RWPE1 (cell line): ENCODE measurements at regions not wholly inside any gene's neighbourhood (a gene's known extent, or its start where the extent isn't known, plus 50 kb on each side); places are given as distances from the start of the nearest gene placed in this dataset.

Experiments used
- CTCF ChIA-PET: fragments of 350-600 bp; sonication (Branson Sonifier 250); formaldehyde crosslinking; extraction: SDS; loops from one replicate; lab custom pipeline; 2021; lab: Yijun Ruan, JAX
- POLR2A ChIA-PET: fragments of 400-600 bp; formaldehyde crosslinking; extraction: SDS; loops from one replicate; lab custom pipeline; 2020; ENCODE audit warnings: antibody characterized with exemption; ENCODE audit not compliant: low non-redundant PET; lab: Yijun Ruan, JAX
- DNase-seq: peaks from one replicate; pipeline ENCODE4 v3.0.0; 2012; ENCODE audit warnings: low spot score
- H3K27ac ChIP-seq: fragments of 450-650 bp; 2 replicates; pipeline ENCODE4 v1.5.1; 2017
- TF ChIP-seq, protein P1 (sequence below): fragments of 450-650 bp; conservative IDR thresholded peaks from 2 replicates; pipeline ENCODE4 v1.5.1; 2017; ENCODE audit warnings: low read depth, mild to moderate bottlenecking

DNA sequence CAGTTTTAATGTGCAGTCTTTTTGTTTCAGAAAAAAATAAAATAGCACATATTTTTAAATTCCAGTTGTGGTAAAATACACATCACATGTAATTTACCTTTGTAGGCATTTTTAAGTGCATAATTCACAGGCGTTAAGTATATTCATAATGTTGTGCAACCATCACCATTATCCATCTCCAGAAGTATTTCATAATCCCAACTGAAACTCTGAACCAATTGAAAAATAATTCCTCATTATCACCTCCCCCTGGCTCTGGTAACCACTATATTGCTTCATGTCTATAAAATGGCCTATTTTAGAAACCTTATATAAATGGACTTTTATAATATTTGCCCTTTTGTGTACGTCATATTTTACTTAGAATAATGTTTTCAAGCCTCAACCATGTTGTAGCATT, 756.5 kb upstream of the KLHL1 start:
- CTCF ChIA-PET: no interaction called here
- POLR2A ChIA-PET: no interaction called here
- H3K27ac ChIP-seq: no peak overlapping the region
- no peak for DNase-seq
- TF ChIP-seq, protein P1, sequence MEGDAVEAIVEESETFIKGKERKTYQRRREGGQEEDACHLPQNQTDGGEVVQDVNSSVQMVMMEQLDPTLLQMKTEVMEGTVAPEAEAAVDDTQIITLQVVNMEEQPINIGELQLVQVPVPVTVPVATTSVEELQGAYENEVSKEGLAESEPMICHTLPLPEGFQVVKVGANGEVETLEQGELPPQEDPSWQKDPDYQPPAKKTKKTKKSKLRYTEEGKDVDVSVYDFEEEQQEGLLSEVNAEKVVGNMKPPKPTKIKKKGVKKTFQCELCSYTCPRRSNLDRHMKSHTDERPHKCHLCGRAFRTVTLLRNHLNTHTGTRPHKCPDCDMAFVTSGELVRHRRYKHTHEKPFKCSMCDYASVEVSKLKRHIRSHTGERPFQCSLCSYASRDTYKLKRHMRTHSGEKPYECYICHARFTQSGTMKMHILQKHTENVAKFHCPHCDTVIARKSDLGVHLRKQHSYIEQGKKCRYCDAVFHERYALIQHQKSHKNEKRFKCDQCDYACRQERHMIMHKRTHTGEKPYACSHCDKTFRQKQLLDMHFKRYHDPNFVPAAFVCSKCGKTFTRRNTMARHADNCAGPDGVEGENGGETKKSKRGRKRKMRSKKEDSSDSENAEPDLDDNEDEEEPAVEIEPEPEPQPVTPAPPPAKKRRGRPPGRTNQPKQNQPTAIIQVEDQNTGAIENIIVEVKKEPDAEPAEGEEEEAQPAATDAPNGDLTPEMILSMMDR: no peak

DNA sequence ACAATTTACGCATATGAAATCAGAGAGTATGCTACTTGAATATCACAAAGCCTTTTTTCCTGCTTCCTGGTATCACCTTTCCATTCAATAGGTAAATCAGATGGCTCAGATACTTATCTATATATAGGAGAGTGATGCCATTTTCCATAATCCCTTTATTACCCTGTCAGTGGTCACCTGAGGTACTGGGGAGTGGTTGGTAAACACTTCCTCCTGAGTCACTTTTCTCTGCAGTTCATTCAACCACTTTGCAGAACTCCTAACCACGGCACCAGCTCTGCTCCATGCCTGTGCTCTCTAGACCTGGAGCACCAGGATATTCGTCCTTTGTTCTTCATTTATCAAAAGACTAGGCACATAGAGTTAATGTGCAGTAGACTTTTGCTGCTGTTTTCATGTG, 748.5 kb upstream of the KLHL1 start:
- TF ChIP-seq, protein P1: no peak
- DNase-seq: no peak
- H3K27ac ChIP-seq: no peak overlapping the region
- ChIA-PET POLR2A (no interaction called here), CTCF (interaction anchor here (0.6 kb wide), 1 partner anchor 93 kb away, joined by 3 read pairs; no protein-coding TSS in a partner anchor)

GRCh38 chr13:70856025-70856424, 747.8 kb upstream of the KLHL1 start:
- TF ChIP-seq, protein P1: no peak
- ChIA-PET CTCF (no interaction called here), POLR2A (no interaction called here)
- DNase-seq: no peak
- H3K27ac ChIP-seq: no peak overlapping the region

- ChIA-PET POLR2A (no interaction called here), CTCF (no interaction called here)
- TF ChIP-seq, protein P1: no peak
- no peak overlapping the region for H3K27ac ChIP-seq
- DNase-seq: no peak
Observed at GRCh38 chr13:70849222-70849621, 741.0 kb upstream of the KLHL1 start.

DNA sequence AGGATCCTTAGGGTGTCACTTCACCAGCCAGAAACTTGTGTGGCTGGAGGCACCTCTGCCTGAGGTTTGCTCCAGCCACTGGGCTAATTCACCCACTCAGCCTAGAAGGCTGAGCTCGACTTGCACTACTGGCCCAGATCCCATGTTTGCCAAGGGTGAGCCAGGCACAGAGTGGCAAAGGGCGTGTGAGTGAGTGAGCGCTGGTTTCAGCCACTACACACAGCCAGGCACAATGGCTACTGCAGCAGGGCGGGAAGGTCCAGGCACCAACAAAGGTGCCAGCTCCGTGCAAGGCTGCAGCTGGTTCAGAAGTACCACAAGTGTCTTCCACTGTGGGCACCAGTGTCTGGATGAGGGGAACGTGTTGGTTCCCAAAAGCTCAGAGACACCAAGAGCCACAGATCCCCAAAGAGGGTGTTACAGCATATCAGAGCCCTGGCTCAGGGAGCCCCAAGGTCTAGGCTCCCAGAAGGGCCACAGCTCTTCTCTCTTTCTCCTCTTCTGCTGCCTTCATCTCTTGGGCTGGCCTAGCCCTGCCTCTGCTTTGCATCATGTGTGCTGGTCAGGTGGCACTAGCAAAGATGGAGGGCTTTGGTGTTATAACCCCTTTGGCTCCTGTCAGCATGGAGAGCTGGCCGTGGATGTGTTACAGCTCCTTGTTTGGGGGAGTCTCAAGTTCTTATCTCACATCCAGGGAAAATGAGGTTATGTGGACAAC, 736.3 kb upstream of the KLHL1 start:
- TF ChIP-seq, protein P1: no peak
- no peak for DNase-seq
- CTCF ChIA-PET: no interaction called here
- H3K27ac ChIP-seq: no peak overlapping the region
- POLR2A ChIA-PET: no interaction called here

- POLR2A ChIA-PET: no interaction called here
- CTCF ChIA-PET: no interaction called here
- TF ChIP-seq, protein P1: no peak
- DNase-seq: no peak
- no peak overlapping the region for H3K27ac ChIP-seq
Observed at GRCh38 chr13:70842062-70842644, 733.9 kb upstream of the KLHL1 start.
